RWPE1 (cell line): ENCODE measurements at regions not wholly inside any gene's neighbourhood (a gene's known extent, or its start where the extent isn't known, plus 50 kb on each side); places are given as distances from the start of the nearest gene placed in this dataset.
"Not testable (repeated sequence)": the region's sequence is repeated elsewhere in the genome, so short reads cannot be mapped to it uniquely, and the experiment has no call there.

ENCODE experiments used
- CTCF ChIA-PET: fragments of 350-600 bp; sonication (Branson Sonifier 250); formaldehyde crosslinking; extraction: SDS; loops from one replicate; lab custom pipeline; 2021; lab: Yijun Ruan, JAX
- POLR2A ChIA-PET: fragments of 400-600 bp; formaldehyde crosslinking; extraction: SDS; loops from one replicate; lab custom pipeline; 2020; ENCODE audit warnings: antibody characterized with exemption; ENCODE audit not compliant: low non-redundant PET; lab: Yijun Ruan, JAX
- DNase-seq: peaks from one replicate; pipeline ENCODE4 v3.0.0; 2012; ENCODE audit warnings: low spot score
- H3K27ac ChIP-seq: fragments of 450-650 bp; 2 replicates; pipeline ENCODE4 v1.5.1; 2017
- TF ChIP-seq, protein P1 (sequence below): fragments of 450-650 bp; conservative IDR thresholded peaks from 2 replicates; pipeline ENCODE4 v1.5.1; 2017; ENCODE audit warnings: low read depth, mild to moderate bottlenecking

DNA sequence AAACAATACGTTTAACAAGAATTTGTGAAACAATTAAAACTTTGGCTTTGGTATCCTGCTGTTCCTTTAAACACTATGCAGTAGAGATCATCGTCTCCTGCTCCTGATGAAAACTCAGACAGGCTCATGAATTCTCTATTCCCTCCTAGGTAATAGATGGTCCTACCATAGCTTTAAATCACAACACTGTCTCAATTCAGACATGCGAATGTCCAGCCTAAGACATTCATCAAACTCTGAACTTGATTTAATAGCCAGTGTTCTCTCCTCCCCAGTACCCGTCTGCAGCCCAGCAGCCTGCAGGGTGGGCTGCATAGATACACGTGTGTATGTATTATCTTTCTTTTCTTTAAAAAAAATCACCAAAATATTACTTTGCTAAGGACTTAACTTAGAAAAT, 232.8 kb downstream of the TTLL2 start:
- DNase-seq, result no peak
- TF ChIP-seq, protein P1, sequence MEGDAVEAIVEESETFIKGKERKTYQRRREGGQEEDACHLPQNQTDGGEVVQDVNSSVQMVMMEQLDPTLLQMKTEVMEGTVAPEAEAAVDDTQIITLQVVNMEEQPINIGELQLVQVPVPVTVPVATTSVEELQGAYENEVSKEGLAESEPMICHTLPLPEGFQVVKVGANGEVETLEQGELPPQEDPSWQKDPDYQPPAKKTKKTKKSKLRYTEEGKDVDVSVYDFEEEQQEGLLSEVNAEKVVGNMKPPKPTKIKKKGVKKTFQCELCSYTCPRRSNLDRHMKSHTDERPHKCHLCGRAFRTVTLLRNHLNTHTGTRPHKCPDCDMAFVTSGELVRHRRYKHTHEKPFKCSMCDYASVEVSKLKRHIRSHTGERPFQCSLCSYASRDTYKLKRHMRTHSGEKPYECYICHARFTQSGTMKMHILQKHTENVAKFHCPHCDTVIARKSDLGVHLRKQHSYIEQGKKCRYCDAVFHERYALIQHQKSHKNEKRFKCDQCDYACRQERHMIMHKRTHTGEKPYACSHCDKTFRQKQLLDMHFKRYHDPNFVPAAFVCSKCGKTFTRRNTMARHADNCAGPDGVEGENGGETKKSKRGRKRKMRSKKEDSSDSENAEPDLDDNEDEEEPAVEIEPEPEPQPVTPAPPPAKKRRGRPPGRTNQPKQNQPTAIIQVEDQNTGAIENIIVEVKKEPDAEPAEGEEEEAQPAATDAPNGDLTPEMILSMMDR, result no peak
- ChIA-PET CTCF (no interaction called here), POLR2A (no interaction called here)
- H3K27ac ChIP-seq, result no peak overlapping the region

DNA sequence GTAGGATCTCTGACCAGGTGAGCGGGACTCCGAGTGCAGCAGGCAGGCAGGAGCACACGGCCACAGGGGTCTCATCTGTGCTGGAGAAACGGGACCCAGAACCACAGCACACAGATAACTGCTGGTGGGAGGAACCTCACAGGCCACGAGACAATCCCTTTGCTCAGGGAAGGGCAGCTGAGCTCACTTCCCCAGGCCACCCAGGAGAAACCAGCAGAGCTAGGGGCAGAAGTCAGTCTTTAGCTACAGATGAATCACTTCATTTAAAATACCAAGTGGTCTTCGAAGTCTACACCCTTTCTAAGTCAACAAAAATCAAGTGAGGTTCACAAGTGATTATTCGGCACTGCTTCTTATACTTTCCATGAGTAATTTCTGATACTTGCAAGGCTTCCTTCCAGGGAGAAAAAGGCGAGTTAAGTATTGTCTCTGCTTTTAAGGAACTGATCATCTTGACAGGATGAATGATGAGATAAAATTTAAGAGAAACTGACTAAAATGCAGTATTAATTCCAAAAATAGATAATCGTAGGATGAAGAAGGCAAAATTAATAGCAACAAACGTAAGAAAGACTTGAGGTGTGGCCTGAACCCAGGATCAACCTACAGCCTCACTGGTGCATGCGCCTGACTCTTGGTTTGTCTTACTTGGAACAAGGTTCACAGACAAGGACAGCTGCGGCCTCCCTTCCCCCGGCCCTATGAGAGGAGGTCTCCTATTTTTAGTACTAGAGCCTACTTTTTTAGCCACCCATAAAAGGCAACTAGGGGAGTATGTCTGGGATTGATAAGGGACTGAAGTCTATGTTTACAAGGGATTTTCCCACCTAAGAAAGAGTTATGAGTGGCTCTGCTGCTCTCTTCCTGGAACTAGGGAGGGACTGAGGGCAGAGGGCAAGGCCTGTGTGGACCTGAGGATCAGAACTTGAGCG, 233.6 kb downstream of the TTLL2 start:
- CTCF ChIA-PET, result no interaction called here
- POLR2A ChIA-PET, result no interaction called here
- TF ChIP-seq, protein P1, result no peak
- DNase-seq, result no peak
- no peak overlapping the region for H3K27ac ChIP-seq

DNA sequence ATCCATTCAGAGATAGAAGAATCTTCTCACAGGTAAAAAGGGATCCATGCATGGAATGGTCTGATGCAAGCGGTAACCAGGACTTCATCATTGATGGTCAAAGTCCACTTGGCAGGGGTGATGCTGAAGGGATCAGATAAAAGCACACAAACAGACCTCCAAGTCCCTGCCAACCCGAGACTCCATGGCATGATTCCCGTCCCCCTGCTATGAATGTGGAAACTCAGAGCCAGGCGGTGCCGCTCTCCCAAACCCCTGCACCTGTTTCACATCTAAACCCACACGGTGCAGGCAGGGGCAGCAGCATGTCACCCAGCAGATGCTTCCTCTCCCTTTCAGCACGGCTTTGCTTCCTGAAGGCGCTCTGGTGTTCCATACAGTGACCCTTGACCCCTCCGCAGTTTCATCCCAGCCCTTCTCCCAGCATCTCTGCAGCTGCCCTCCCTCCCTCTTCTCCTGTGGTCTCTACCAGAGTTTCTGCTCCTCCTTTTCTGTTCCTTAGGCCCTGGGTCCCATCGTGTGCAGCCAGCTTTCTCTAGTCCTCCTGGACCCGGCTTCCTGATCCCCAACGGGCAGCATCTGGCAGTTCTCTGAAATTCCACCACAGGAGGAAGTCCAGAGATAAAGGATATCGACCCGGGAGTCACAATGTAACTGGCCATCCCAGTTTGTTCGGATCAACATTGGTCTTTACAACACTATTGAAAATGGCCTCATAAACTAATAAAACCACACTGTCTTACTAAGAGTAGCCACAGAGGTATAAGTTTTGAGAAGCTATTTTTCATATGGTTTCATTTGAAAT, 235.0 kb downstream of the TTLL2 start:
- no peak overlapping the region for H3K27ac ChIP-seq
- TF ChIP-seq, protein P1, result no peak
- ChIA-PET POLR2A (no interaction called here), CTCF (no interaction called here)
- no peak for DNase-seq

DNA sequence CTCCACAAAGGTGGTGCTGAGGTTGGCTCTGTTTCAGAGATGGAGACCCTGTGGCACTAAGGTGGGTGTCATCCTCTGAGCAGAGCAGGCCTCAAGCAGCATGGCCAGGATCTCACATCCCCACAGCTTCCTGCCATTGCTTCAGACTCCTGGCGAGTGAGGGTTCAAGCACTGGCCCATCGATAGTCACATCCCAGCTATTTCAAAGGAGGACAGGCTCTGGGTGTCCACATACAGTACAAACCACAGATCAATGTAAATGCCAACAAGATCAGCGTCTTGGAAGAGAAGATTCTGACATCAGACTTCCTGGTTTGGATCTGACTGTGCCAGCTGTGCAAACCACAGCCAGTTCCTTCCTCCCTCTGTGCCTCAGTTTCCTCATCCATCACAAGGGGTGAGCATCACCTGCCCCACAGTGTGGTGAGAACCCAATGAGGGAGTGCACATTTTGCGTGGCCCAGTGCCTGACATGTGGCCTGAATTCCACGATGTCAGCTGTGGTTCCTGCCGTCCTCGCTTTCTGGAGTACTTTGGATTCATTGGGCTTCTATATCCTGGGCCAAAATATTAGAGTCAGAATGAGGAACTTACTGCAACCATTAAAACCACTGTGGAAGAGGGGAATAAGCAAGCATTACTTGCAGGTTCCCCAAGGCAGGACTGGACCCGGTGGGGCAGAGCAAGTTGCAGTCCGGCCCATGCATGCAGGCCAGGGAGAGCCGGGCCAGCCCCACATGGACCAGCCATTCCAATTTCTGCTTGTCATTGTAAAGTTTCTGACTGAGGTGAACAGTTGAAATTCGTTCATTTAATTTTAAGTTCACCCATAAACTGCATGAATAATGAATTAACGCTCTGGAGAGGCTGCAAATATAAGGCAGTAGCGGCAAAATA, 236.0 kb downstream of the TTLL2 start:
- POLR2A ChIA-PET, result no interaction called here
- DNase-seq, result no peak
- TF ChIP-seq, protein P1, result no peak
- CTCF ChIA-PET, result no interaction called here
- H3K27ac ChIP-seq, result no peak overlapping the region

DNA sequence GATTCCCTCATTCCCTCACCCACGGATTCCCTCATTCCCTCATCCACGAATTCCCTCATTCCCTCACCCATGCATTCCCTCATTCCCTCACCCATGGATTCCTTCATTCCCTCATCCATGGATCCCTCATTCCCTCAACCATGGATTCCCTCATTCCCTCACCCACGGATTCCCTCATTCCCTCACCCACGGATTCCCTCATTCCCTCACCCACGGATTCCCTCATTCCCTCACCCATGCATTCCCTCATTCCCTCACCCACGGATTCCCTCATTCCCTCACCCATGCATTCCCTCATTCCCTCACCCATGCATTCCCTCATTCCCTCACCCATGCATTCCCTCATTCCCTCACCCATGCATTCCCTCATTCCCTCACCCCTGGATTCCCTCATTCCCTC, 238.0 kb downstream of the TTLL2 start:
- H3K27ac ChIP-seq, POLR2A ChIA-PET, DNase-seq, CTCF ChIA-PET: not testable (repeated sequence)

DNA sequence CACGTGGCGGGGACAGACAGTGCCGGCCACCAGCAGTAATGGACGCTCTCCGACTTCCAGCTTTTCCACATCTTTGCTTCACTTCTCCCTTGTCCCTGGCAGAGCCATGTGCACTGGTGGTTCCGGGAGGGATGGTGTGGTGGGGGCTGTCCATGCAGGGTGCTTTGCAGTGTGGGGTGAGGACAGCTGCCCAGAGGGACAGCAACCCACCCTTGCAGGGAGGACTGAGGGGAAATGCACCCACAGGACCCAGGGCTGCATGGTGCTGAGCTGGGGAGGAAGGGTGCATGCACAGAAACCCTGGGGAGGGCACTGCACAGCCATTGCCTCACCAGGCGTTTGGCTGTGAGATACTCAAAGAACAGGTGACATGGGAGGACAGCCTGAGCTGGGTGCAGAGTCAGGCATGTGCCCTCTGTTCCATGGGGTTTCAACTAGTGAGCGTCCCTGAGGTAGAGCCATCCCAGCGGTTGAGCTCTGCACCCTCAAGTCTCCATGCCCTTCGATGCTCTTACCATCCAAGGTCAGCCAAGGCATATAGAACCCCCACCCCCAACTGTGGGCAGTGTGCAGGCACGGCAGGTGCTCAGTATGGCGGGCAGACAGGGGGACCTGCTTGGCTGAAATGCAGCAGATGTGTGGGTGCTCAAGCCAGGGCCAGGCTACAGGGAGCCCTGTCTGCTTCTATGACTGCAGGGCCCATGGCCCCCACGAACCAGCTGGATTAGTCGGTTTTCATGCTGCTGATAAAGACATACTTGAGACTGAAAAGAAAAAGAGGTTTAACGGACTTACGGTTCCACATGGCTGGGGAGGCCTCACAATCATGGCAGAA, 239.7 kb downstream of the TTLL2 start:
- ChIA-PET CTCF (no interaction called here), POLR2A (no interaction called here)
- H3K27ac ChIP-seq, result no peak overlapping the region
- TF ChIP-seq, protein P1, result no peak
- DNase-seq, result no peak
